Prostate gland (tissue), 2 donors: ENCODE measurements at regions not wholly inside any gene's neighbourhood (a gene's known extent, or its start where the extent isn't known, plus 50 kb on each side); places are given as distances from the start of the nearest gene placed in this dataset.
"Not testable (repeated sequence)": the region's sequence is repeated elsewhere in the genome, so short reads cannot be mapped to it uniquely, and the experiment has no call there.

Source experiments
- POLR2A ChIP-seq: fragments of 450-650 bp; IDR thresholded peaks from one replicate; pipeline ENCODE4 v1.6.1; 2016; ENCODE audit warnings: antibody characterized with exemption, mild to moderate bottlenecking
- POLR2AphosphoS5 ChIP-seq: sonication (generic); formaldehyde crosslinking; IDR thresholded peaks from one replicate; pipeline ENCODE4 v1.6.1; 2017; ENCODE audit warnings: antibody characterized with exemption
- TF ChIP-seq, protein P1 (sequence below), 4 experiments: fragments of 200-600 bp in 2 of 4; fragments of 450-650 bp in 2 of 4; sonication (generic) in 2 of 4; IDR thresholded peaks; 1 replicate in 3 of 4; 2 replicates in 1 of 4; pipeline ENCODE4 v1.5.1; 2016 to 2019; ENCODE audit warnings: antibody characterized with exemption in 4 of 4, mild to moderate bottlenecking in 2 of 4, moderate library complexity in 2 of 4

DNA sequence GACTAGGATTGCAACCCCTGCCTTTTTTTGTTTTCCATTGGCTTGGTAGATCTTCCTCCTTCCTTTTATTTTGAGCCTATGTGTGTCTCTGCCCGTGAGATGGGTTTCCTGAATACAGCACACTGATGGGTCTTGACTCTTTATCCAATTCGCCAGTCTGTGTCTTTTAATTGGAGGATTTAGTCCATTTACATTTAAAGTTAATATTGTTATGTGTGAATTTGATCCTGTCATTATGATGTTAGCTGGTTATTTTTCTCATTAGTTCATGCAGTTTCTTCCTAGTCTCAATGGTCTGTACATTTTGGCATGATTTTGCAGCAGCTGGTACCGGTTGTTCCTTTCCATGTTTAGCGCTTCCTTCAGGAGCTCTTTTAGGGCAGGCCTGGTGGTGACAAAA, 204.7 kb upstream of the ZNF804B start:
- TF ChIP-seq, protein P1, sequence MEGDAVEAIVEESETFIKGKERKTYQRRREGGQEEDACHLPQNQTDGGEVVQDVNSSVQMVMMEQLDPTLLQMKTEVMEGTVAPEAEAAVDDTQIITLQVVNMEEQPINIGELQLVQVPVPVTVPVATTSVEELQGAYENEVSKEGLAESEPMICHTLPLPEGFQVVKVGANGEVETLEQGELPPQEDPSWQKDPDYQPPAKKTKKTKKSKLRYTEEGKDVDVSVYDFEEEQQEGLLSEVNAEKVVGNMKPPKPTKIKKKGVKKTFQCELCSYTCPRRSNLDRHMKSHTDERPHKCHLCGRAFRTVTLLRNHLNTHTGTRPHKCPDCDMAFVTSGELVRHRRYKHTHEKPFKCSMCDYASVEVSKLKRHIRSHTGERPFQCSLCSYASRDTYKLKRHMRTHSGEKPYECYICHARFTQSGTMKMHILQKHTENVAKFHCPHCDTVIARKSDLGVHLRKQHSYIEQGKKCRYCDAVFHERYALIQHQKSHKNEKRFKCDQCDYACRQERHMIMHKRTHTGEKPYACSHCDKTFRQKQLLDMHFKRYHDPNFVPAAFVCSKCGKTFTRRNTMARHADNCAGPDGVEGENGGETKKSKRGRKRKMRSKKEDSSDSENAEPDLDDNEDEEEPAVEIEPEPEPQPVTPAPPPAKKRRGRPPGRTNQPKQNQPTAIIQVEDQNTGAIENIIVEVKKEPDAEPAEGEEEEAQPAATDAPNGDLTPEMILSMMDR (IDR thresholded peaks at IDR 0.05), result not testable (repeated sequence)
- TF ChIP-seq POLR2AphosphoS5, POLR2A: not testable (repeated sequence)
